WTC11 (cell line): ENCODE measurements at regions not wholly inside any gene's neighbourhood (a gene's known extent, or its start where the extent isn't known, plus 50 kb on each side); places are given as distances from the start of the nearest gene placed in this dataset.

ENCODE experiments used
- ATAC-seq: fragments of 200-7000 bp; cut with Tn5 transposase; 2 replicates; pipeline ENCODE4 v1.10.0; 2021; ENCODE audit warnings: mild to moderate bottlenecking, moderate library complexity
- CTCF ChIA-PET: fragments of 300-600 bp; sonication (Branson Sonifier 250); formaldehyde crosslinking; loops from one replicate; lab custom pipeline; 2021; ENCODE audit warnings: antibody characterized with exemption; lab: Charles Lee
- POLR2A ChIA-PET: fragments of 350-600 bp; sonication (Branson Sonifier 250); formaldehyde crosslinking; loops from one replicate; lab custom pipeline; 2021; ENCODE audit warnings: antibody characterized with exemption; lab: Charles Lee
- DNase-seq: peaks from one replicate; pipeline ENCODE4 v3.0.0; 2021; ENCODE audit warnings: low spot score
- H3K27ac Mint-ChIP-seq: 2 replicates; pipeline ENCODE4 v1.8.0; 2021; ENCODE audit warnings: mixed read lengths
- H3K27me3 Mint-ChIP-seq: 2 replicates; pipeline ENCODE4 v1.8.0; 2021; ENCODE audit warnings: low read depth, mild to moderate bottlenecking, moderate library complexity, mixed read lengths
- H3K36me3 Mint-ChIP-seq: 2 replicates; pipeline ENCODE4 v1.8.0; 2021; ENCODE audit warnings: mixed read lengths
- H3K4me1 Mint-ChIP-seq: 2 replicates; pipeline ENCODE4 v1.8.0; 2022; ENCODE audit warnings: mixed read lengths
- H3K4me3 Mint-ChIP-seq: 2 replicates; pipeline ENCODE4 v1.8.0; 2021; ENCODE audit warnings: mild to moderate bottlenecking, moderate library complexity, mixed read lengths
- H3K9me3 Mint-ChIP-seq: 2 replicates; pipeline ENCODE4 v1.8.0; 2021; ENCODE audit warnings: mixed read lengths
- ATF1 ChIP-seq: sonication (generic); formaldehyde crosslinking; IDR thresholded peaks from 2 replicates; pipeline ENCODE4 v1.8.1; 2023; ENCODE audit warnings: mild to moderate bottlenecking, moderate library complexity, missing genetic modification reagents
- CREB1 ChIP-seq: sonication (generic); formaldehyde crosslinking; IDR thresholded peaks from 2 replicates; pipeline ENCODE4 v1.8.0; 2023; ENCODE audit warnings: mild to moderate bottlenecking, missing genetic modification reagents
- ESRRA ChIP-seq: sonication (generic); formaldehyde crosslinking; IDR thresholded peaks from 2 replicates; pipeline ENCODE4 v1.8.1; 2022; ENCODE audit warnings: mild to moderate bottlenecking, missing genetic modification reagents, borderline replicate concordance
- ETV6 ChIP-seq: sonication (generic); formaldehyde crosslinking; IDR thresholded peaks from 2 replicates; pipeline ENCODE4 v1.8.1; 2022; ENCODE audit warnings: mild to moderate bottlenecking, missing genetic modification reagents
- GRHL2 ChIP-seq: fragments of 250-450 bp; sonication (Bioruptor Pico); IDR thresholded peaks from 2 replicates; pipeline ENCODE4 v1.8.0; 2022; ENCODE audit warnings: mild to moderate bottlenecking, moderate library complexity; ENCODE audit not compliant: insufficient replicate concordance, severe bottlenecking
- IRF2 ChIP-seq: sonication (generic); formaldehyde crosslinking; IDR thresholded peaks from 2 replicates; pipeline ENCODE4 v1.8.0; 2022; ENCODE audit warnings: low read depth, missing genetic modification reagents, borderline replicate concordance
- JAZF1 ChIP-seq: fragments of 250-450 bp; sonication (Bioruptor Pico); IDR thresholded peaks from 2 replicates; pipeline ENCODE4 v1.9.0; 2021; ENCODE audit warnings: moderate library complexity, mild to moderate bottlenecking, inconsistent platforms
- NFE2L1 ChIP-seq: sonication (generic); formaldehyde crosslinking; IDR thresholded peaks from 2 replicates; pipeline ENCODE4 v1.8.1; 2023; ENCODE audit warnings: missing genetic modification reagents
- NR1H2 ChIP-seq: sonication (generic); formaldehyde crosslinking; IDR thresholded peaks from 2 replicates; pipeline ENCODE4 v1.9.0; 2021; ENCODE audit warnings: mild to moderate bottlenecking, moderate library complexity, missing genetic modification reagents
- PRRX2 ChIP-seq: fragments of 250-450 bp; sonication (Bioruptor Pico); IDR thresholded peaks from 2 replicates; pipeline ENCODE4 v1.8.0; 2021; ENCODE audit warnings: mild to moderate bottlenecking
- TEAD4 ChIP-seq: sonication (generic); formaldehyde crosslinking; IDR thresholded peaks from 2 replicates; pipeline ENCODE4 v1.8.0; 2022; ENCODE audit warnings: mild to moderate bottlenecking, missing genetic modification reagents
- ZNF263 ChIP-seq: sonication (generic); formaldehyde crosslinking; IDR thresholded peaks from 2 replicates; pipeline ENCODE4 v1.8.1; 2022; ENCODE audit warnings: low read depth, mild to moderate bottlenecking, moderate library complexity, missing genetic modification reagents
- TF ChIP-seq, protein P1 (sequence below): fragments of 250-450 bp; sonication (Bioruptor Pico); IDR thresholded peaks from 2 replicates; pipeline ENCODE4 v1.9.0; 2021; ENCODE audit warnings: mild to moderate bottlenecking
- TF ChIP-seq, protein P2 (sequence below): sonication (generic); formaldehyde crosslinking; IDR thresholded peaks from 2 replicates; pipeline ENCODE4 v1.8.0; 2022; ENCODE audit warnings: missing genetic modification reagents
- TF ChIP-seq, protein P3 (sequence below): fragments of 250-450 bp; sonication (Bioruptor Pico); IDR thresholded peaks from 2 replicates; pipeline ENCODE4 v1.9.0; 2021; ENCODE audit warnings: mild to moderate bottlenecking
- TF ChIP-seq, protein P4 (sequence below): sonication (generic); formaldehyde crosslinking; IDR thresholded peaks from 2 replicates; pipeline ENCODE4 v1.8.1; 2023; ENCODE audit warnings: mild to moderate bottlenecking, moderate library complexity, missing genetic modification reagents
- TF ChIP-seq, protein P5 (sequence below): sonication (generic); formaldehyde crosslinking; IDR thresholded peaks from 2 replicates; pipeline ENCODE4 v1.8.0; 2022; ENCODE audit warnings: mild to moderate bottlenecking, missing genetic modification reagents
- TF ChIP-seq, protein P6 (sequence below): sonication (generic); formaldehyde crosslinking; IDR thresholded peaks from 2 replicates; pipeline ENCODE4 v1.8.1; 2023; ENCODE audit warnings: mild to moderate bottlenecking, missing genetic modification reagents, moderate library complexity
- TF ChIP-seq, protein P7 (sequence below): fragments of 250-450 bp; sonication (Bioruptor Pico); IDR thresholded peaks from 2 replicates; pipeline ENCODE4 v2.1.2; 2022; ENCODE audit warnings: mild to moderate bottlenecking, moderate library complexity

DNA sequence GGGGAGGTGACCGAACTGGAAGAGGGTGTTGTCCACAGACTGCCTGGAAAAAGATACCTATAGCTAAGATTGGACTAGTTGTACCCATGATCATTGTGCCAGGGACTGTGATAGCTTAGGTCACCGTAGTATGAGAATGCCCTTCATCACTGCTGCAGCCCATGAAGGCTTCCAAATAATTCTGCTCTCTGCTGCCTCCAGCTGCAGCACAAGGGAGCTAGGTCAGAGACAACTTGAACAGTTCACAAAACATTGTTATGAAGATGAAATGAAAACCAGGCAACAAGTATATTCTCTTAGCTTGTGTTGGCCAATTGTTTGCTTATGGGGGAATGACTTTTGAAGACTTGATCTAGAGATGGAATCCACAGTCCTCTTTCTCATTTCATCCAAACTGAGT, 246.7 kb downstream of the MRPL39 start:
- TF ChIP-seq ETV6 (CRISPR knock-in tag), result no peak
- no peak for TF ChIP-seq NR1H2 (CRISPR knock-in tag)
- TF ChIP-seq, protein P1, sequence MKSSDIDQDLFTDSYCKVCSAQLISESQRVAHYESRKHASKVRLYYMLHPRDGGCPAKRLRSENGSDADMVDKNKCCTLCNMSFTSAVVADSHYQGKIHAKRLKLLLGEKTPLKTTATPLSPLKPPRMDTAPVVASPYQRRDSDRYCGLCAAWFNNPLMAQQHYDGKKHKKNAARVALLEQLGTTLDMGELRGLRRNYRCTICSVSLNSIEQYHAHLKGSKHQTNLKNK, result no peak
- TF ChIP-seq GRHL2, result no peak
- no peak for TF ChIP-seq ATF1
- Mint-ChIP-seq H3K27me3 (no peaks in the 10 kb centered on the region), H3K4me3 (no peak overlapping the region), H3K36me3 (peaks cover 3% of the 10 kb centered on the region; the same call in 1 of the 2 replicates), H3K9me3 (peaks cover 18% of the 10 kb centered on the region), H3K27ac (no peak overlapping the region), H3K4me1 (peaks cover 8% of the 10 kb centered on the region)
- ChIA-PET POLR2A (no interaction called here), CTCF (interaction anchor here (0.7 to 3.1 kb wide), 8 partner anchors 9 to 274 kb away, joined by 3 to 19 read pairs (median 4); no protein-coding TSS in a partner anchor)
- ATAC-seq (peak; percentile 85), DNase-seq (no peak)

DNA sequence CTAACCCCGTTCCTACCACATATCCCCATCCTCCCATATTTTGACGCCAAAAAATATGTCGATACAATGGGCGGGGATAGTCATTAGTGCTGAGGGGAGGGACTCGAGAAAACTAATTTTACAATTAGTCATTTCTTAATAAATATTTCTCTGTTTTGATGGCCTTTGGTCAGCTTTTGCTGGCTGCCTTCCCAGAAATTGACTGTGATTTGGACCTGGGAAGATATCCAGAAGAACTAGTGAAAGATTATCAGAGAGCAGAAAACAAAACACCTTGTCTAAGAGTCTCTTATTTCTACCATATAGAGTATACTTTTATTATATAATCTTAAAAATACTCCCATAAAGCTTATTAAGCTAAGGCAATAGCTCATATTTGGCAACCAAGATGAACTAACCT, 247.6 kb downstream of the MRPL39 start:
- ATAC-seq (no peak), DNase-seq (no peak)
- peaks cover 8% of the 10 kb centered on the region for H3K4me1 Mint-ChIP-seq
- TF ChIP-seq, protein P2, sequence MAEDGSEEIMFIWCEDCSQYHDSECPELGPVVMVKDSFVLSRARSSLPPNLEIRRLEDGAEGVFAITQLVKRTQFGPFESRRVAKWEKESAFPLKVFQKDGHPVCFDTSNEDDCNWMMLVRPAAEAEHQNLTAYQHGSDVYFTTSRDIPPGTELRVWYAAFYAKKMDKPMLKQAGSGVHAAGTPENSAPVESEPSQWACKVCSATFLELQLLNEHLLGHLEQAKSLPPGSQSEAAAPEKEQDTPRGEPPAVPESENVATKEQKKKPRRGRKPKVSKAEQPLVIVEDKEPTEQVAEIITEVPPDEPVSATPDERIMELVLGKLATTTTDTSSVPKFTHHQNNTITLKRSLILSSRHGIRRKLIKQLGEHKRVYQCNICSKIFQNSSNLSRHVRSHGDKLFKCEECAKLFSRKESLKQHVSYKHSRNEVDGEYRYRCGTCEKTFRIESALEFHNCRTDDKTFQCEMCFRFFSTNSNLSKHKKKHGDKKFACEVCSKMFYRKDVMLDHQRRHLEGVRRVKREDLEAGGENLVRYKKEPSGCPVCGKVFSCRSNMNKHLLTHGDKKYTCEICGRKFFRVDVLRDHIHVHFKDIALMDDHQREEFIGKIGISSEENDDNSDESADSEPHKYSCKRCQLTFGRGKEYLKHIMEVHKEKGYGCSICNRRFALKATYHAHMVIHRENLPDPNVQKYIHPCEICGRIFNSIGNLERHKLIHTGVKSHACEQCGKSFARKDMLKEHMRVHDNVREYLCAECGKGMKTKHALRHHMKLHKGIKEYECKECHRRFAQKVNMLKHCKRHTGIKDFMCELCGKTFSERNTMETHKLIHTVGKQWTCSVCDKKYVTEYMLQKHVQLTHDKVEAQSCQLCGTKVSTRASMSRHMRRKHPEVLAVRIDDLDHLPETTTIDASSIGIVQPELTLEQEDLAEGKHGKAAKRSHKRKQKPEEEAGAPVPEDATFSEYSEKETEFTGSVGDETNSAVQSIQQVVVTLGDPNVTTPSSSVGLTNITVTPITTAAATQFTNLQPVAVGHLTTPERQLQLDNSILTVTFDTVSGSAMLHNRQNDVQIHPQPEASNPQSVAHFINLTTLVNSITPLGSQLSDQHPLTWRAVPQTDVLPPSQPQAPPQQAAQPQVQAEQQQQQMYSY (CRISPR knock-in tag), result no peak
- TF ChIP-seq NR1H2 (CRISPR knock-in tag) (no peak), NFE2L1 (CRISPR knock-in tag) (no peak), JAZF1 (no peak), CREB1 (CRISPR knock-in tag) (no peak), ZNF263 (CRISPR knock-in tag) (no peak), PRRX2 (CRISPR knock-in tag) (no peak), ATF1 (no peak), ESRRA (no peak), IRF2 (CRISPR knock-in tag) (no peak), TEAD4 (CRISPR knock-in tag) (no peak)
- TF ChIP-seq, protein P3, sequence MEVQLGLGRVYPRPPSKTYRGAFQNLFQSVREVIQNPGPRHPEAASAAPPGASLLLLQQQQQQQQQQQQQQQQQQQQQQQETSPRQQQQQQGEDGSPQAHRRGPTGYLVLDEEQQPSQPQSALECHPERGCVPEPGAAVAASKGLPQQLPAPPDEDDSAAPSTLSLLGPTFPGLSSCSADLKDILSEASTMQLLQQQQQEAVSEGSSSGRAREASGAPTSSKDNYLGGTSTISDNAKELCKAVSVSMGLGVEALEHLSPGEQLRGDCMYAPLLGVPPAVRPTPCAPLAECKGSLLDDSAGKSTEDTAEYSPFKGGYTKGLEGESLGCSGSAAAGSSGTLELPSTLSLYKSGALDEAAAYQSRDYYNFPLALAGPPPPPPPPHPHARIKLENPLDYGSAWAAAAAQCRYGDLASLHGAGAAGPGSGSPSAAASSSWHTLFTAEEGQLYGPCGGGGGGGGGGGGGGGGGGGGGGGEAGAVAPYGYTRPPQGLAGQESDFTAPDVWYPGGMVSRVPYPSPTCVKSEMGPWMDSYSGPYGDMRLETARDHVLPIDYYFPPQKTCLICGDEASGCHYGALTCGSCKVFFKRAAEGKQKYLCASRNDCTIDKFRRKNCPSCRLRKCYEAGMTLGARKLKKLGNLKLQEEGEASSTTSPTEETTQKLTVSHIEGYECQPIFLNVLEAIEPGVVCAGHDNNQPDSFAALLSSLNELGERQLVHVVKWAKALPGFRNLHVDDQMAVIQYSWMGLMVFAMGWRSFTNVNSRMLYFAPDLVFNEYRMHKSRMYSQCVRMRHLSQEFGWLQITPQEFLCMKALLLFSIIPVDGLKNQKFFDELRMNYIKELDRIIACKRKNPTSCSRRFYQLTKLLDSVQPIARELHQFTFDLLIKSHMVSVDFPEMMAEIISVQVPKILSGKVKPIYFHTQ, result no peak
- TF ChIP-seq, protein P4, sequence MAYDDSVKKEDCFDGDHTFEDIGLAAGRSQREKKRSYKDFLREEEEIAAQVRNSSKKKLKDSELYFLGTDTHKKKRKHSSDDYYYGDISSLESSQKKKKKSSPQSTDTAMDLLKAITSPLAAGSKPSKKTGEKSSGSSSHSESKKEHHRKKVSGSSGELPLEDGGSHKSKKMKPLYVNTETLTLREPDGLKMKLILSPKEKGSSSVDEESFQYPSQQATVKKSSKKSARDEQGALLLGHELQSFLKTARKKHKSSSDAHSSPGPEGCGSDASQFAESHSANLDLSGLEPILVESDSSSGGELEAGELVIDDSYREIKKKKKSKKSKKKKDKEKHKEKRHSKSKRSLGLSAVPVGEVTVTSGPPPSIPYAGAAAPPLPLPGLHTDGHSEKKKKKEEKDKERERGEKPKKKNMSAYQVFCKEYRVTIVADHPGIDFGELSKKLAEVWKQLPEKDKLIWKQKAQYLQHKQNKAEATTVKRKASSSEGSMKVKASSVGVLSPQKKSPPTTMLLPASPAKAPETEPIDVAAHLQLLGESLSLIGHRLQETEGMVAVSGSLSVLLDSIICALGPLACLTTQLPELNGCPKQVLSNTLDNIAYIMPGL, result no peak
- TF ChIP-seq, protein P5, sequence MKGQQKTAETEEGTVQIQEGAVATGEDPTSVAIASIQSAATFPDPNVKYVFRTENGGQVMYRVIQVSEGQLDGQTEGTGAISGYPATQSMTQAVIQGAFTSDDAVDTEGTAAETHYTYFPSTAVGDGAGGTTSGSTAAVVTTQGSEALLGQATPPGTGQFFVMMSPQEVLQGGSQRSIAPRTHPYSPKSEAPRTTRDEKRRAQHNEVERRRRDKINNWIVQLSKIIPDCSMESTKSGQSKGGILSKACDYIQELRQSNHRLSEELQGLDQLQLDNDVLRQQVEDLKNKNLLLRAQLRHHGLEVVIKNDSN (CRISPR knock-in tag), result no peak
- TF ChIP-seq, protein P6, sequence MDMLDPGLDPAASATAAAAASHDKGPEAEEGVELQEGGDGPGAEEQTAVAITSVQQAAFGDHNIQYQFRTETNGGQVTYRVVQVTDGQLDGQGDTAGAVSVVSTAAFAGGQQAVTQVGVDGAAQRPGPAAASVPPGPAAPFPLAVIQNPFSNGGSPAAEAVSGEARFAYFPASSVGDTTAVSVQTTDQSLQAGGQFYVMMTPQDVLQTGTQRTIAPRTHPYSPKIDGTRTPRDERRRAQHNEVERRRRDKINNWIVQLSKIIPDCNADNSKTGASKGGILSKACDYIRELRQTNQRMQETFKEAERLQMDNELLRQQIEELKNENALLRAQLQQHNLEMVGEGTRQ (CRISPR knock-in tag), result no peak
- TF ChIP-seq, protein P7, sequence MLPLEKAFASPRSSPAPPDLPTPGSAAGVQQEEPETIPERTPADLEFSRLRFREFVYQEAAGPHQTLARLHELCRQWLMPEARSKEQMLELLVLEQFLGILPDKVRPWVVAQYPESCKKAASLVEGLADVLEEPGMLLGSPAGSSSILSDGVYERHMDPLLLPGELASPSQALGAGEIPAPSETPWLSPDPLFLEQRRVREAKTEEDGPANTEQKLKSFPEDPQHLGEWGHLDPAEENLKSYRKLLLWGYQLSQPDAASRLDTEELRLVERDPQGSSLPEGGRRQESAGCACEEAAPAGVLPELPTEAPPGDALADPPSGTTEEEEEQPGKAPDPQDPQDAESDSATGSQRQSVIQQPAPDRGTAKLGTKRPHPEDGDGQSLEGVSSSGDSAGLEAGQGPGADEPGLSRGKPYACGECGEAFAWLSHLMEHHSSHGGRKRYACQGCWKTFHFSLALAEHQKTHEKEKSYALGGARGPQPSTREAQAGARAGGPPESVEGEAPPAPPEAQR (CRISPR knock-in tag), result no peak
- H3K4me3 Mint-ChIP-seq, result no peak overlapping the region
- H3K9me3 Mint-ChIP-seq, result peaks cover 18% of the 10 kb centered on the region
- CTCF ChIA-PET, result interaction anchor here (1.7 to 3.1 kb wide), 2 partner anchors 9 to 76 kb away, joined by 5 to 19 read pairs; no protein-coding TSS in a partner anchor
- no peak overlapping the region for H3K27ac Mint-ChIP-seq
- no peaks in the 10 kb centered on the region for H3K27me3 Mint-ChIP-seq
- H3K36me3 Mint-ChIP-seq, result peaks cover 3% of the 10 kb centered on the region; the same call in 1 of the 2 replicates
- POLR2A ChIA-PET, result no interaction called here
